NT2/D1 (cell line): ENCODE measurements at regions not wholly inside any gene's neighbourhood (a gene's known extent, or its start where the extent isn't known, plus 50 kb on each side); places are given as distances from the start of the nearest gene placed in this dataset.

Source experiments
- SUZ12 ChIP-seq: IDR thresholded peaks from 2 replicates; pipeline ENCODE4 v1.6.1; 2011; ENCODE audit not compliant: insufficient read length, insufficient read depth; ENCODE audit errors: extremely low read depth
- YY1 ChIP-seq: IDR thresholded peaks from 2 replicates; pipeline ENCODE4 v1.6.1; 2011; ENCODE audit not compliant: insufficient read length, insufficient read depth

DNA sequence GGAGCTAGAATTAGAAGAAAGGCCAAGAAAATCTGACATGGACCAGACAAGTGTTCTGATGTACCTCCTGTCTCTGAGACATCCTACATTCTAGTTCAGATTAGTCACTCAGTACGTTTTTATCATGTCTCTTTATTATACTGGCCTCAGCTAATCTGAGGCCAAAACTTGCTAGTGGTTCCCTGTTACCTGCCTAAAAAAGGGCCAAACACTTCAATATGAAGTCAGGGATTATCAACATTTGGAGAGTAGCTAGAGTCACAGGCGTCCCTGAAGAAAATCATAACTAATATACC is 587.4 kb downstream of the PRELID2 start:
- TF ChIP-seq YY1 (no peak), SUZ12 (no peak)
